HG02678 (cell line): ENCODE measurements at regions not wholly inside any gene's neighbourhood (a gene's known extent, or its start where the extent isn't known, plus 50 kb on each side); places are given as distances from the start of the nearest gene placed in this dataset.
"Not testable (repeated sequence)": the region's sequence is repeated elsewhere in the genome, so short reads cannot be mapped to it uniquely, and the experiment has no call there.

Experiments used
- ATAC-seq: cut with Tn5 transposase; IDR thresholded peaks from one replicate; pipeline ENCODE4 v1.9.1; 2021; ENCODE audit warnings: mild to moderate bottlenecking, moderate library complexity; ENCODE audit not compliant: unreplicated experiment

GRCh38 chr18:56489893-56490292, 148.5 kb downstream of the TXNL1 start:
- no peak for ATAC-seq

GRCh38 chr18:56488739-56489138, 149.7 kb downstream of the TXNL1 start:
- ATAC-seq = no peak

GRCh38 chr18:56487801-56488200, 150.6 kb downstream of the TXNL1 start:
- no peak for ATAC-seq

- no peak for ATAC-seq
These were observed 155.0 kb downstream of the TXNL1 start for GRCh38 chr18:56483386-56483785.

GRCh38 chr18:56482813-56483212, 155.6 kb downstream of the TXNL1 start:
- not testable (repeated sequence) for ATAC-seq

- no peak for ATAC-seq
These were observed 156.6 kb downstream of the TXNL1 start for GRCh38 chr18:56481751-56482150.

- ATAC-seq = no peak
These were observed 158.6 kb downstream of the TXNL1 start for GRCh38 chr18:56479841-56480240.

- no peak for ATAC-seq
These were observed 163.1 kb downstream of the TXNL1 start for GRCh38 chr18:56475250-56475649.

- ATAC-seq = no peak
These were observed 164.9 kb downstream of the TXNL1 start for GRCh38 chr18:56473400-56474024.

GRCh38 chr18:56470406-56471351, 167.7 kb downstream of the TXNL1 start:
- ATAC-seq = no peak

- no peak for ATAC-seq
These were observed 168.8 kb downstream of the TXNL1 start for GRCh38 chr18:56469582-56469981.

- ATAC-seq = no peak
These were observed 170.0 kb downstream of the TXNL1 start for GRCh38 chr18:56468396-56468795.

GRCh38 chr18:56462276-56462675, 176.1 kb downstream of the TXNL1 start:
- ATAC-seq = no peak

GRCh38 chr18:56461151-56461550, 177.2 kb downstream of the TXNL1 start:
- ATAC-seq = no peak

GRCh38 chr18:56460581-56460980, 177.8 kb downstream of the TXNL1 start:
- no peak for ATAC-seq

GRCh38 chr18:56458770-56459712, 179.4 kb downstream of the TXNL1 start:
- ATAC-seq = no peak

- ATAC-seq = no peak
These were observed 182.5 kb downstream of the TXNL1 start for GRCh38 chr18:56455874-56456273.

GRCh38 chr18:56455141-56455540, 183.3 kb downstream of the TXNL1 start:
- ATAC-seq = no peak

- no peak for ATAC-seq
These were observed 184.8 kb downstream of the TXNL1 start for GRCh38 chr18:56453631-56454030.

- no peak for ATAC-seq
These were observed 187.2 kb downstream of the TXNL1 start for GRCh38 chr18:56451188-56451587.

- ATAC-seq = no peak
These were observed 189.6 kb downstream of the TXNL1 start for GRCh38 chr18:56448751-56449150.
